GDM1 (cell line): ENCODE measurements at regions not wholly inside any gene's neighbourhood (a gene's known extent, or its start where the extent isn't known, plus 50 kb on each side); places are given as distances from the start of the nearest gene placed in this dataset.

ENCODE experiments used
- DNase-seq: peaks from one replicate; lab custom pipeline; 2025; lab: John Stamatoyannopoulos, UW

DNA sequence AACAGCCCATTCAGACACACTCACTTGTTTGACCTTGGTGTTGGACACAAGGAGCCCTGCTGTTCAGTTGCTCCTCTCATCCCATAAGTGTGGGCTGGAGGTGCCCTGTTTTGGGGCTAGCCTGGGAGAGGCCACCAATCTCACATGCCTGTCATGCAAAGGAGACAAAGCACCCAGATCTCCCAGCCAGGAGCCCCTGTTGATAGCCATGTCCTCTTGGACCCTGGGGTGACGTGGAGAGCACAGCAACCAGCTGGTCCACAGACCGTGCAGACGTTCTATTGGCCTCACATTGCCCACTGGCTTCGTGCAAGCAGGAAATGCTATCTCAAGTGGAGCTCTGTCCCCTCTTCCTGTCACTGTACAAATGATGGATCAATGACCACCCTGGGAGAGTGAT, 240.8 kb downstream of the RPS24 start:
- no peak for DNase-seq

DNA sequence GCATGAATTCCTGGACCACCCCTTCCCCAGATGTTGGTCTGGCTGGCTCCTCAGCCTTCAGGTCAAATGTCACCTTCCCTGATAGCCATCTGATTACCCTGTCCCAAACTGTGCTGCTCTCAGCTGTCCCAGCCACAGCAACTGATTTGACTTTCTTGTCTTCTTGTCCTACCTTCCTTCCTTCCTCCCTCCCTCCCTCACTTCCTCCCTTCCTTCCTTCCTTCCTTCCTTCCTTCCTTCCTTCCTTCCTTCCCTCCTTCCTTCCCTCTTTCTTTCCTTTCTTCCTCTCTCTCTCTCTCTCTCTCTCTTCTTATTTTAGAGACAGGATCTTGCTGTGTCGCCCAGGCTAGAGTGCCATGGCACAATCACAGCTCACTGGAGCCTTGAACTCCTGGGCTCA, 242.5 kb downstream of the RPS24 start:
- no peak for DNase-seq

DNA sequence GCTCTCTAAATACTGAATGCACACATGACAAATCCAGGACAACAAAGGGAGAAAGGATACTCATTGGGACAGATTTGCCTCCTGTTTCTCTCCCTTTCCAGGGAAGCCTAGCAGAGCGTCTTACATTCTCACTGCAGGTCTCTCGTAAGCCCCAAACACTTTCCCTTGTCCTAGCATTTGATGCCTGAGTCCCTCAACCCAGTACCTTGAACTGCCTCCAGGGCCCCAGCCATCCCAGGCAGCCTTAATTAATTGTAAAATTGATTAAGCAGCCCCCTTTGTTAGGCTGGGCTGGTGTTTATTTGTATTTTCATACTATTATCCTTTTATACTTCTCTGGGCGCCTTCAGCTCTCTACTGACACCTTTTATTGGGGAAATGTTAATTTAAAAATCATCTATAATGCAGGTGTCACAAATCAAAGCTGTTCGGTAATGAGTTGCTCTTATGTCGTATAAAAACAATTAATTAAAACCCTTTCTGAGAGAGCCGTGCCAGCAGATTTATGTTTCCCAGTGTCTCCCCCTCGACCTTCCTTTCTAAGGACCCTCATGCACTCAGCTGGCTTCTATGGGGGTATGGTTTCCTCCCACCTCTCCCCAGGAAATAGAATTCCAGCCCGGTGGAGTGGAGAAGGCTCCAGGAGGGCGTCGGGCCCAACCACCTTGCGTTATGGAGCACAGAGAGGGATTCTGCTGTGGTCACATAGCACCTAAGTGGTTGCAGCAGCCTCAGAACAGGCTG, 243.8 kb downstream of the RPS24 start:
- no peak for DNase-seq

DNA sequence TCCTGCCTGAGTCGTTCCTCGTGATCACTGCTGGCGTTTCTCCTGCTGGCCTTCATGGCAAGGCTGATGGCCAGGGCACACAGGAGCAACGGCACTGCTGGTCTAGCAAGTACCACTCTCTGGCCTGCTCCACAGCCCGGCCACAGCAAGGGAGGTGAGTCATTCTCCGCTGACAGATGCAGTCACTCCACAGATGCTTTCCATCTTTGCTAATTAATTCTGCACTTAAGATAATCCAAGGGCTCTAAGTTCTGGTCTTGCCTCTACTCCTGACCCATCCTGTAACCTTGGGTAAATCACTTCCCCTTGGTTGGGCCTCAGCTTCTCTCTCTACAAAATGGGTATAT, 244.4 kb downstream of the RPS24 start:
- no peak for DNase-seq

DNA sequence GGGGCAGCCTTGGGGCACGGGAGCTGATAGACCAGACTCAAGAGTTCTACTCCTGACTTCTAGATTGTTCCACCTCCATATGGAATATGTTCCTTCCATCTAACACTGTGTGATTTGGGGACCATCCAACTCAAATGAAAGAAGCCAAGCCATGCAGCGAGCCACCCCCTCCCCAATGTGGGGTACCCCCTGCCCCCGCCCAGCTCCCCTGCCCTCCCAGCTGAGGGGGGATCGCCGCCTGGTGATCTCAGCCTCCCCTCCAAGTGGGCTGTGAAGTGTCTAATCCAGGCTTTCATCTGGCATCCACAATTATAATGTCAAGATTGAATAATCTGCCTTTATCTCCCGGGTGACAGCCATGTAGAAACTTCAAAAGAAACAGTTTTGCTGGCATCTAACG, 246.1 kb downstream of the RPS24 start:
- no peak for DNase-seq

DNA sequence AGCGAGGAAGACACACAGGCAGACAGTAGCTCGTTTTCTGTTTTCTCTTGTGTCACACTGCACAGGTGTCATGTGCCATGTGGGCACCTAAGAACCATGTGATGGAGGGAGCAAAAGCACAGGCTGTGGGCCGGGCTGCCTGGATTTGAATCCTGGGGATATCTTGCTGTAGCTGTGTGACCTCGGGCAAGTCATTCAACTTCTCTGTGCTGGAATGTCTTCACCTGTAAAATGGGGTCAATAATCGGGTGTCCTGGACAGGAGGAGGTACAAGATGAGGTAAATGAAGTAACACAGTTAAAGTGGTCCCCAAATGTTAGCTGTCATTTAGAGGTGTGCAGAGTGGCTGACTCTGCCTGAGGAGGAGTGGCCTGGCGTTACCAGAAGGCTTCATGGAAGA, 246.9 kb downstream of the RPS24 start:
- no peak for DNase-seq

DNA sequence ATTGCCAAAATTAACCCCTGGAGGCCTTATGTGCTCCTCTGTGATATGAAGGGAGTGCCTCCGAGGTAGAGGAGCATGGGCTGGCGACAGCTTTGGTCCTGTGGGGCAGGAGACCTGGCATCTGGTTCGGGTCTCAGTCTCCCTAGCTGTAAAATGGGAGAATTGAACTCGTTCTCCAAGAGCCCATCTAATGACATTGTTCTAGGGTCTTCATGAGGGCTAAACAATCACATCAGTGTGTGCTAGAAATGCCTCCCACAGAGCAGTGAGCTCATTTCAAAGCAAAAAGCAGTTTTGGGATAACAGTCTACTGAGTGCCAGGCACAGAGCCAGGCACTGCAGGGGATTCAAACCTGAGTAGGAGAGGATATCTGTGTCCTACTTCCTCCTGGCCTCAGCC, 248.0 kb downstream of the RPS24 start:
- DNase-seq, result no peak

DNA sequence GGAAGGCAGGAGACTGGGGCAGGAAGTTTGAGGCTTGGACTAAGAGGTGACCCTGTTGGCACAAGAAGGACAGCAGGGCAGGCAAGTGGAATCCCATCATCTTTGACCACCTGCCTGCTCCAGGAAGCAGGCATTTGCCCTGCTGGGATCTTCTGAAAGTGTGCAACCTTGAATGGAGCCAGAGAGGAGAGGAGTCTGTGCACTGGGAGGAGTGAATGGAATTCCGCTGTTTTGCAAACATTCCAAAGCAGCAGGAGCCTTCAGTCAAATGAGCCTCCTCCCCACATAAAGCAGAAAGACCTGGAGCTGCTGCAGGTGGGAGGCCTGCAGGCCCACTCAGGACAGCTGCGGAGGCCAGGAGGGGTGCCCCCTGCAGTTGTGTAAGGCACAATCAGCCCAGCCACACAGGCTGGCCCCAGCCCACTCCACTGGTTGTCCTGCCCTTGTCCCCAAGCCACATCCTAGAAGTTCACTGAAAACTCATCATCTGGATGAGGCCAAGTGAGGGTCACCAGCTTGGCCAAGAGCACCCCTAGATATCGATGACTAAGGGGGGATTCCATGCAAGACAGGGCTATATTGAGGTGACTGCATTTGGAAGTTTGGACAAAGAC, 249.5 kb downstream of the RPS24 start:
- DNase-seq, result no peak

DNA sequence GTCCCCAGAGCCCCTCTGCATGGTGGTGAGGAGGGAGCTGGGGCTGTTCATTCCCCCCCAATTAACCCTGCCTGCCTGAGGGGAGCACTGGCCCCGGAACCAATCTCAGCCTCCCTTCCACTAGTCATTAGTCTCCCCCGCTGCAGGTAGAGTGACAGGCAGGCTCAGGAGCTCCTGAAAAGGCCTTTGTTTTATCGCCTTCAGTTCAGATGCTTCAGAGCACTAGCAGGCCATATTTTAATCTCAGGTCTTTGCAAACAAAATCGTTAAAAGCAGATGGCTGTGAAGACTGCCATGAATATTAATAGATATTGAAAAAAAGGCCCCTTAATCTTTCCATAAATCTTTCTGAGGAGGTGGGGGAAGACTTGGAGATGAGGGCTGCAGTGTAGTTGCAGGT, 250.7 kb downstream of the RPS24 start:
- DNase-seq, result no peak

DNA sequence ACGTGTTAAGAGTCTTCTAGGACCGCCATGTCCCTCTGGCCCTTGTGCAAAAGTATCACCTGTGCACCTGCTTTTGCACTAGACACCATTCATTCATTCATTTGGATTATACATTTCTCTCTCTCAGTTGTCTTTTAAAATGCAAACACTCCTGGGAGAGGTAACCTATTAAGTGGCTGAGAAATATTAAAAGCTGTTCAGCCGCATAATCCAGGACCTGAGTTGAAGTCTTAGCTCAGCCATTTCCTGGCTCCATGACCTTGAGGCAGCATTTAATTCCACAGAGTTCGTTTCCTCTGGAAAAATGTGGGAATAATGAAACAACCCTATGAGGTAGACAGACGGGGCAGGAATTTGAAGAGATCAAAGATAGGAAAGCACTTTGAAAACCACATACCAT, 251.6 kb downstream of the RPS24 start:
- no peak for DNase-seq

DNA sequence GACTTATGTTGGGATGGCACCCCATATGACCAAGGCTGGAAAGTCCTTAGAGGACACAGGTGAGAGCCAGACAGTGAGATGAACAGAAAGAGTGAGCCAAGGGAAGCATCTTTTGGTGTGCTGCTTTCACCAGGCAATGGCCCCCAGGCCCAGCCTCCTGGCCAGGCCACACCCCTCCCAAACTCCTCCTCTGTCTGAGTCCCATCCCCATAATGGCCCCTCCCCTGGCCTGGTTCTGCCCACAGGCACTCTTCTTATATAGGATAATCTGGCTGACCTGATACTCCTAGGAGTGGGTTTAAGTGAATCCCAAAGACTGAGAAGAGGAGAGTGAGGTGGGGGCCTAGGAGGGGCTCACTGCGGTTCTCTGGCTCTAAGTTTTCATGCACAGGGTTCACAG, 252.5 kb downstream of the RPS24 start:
- DNase-seq, result no peak

DNA sequence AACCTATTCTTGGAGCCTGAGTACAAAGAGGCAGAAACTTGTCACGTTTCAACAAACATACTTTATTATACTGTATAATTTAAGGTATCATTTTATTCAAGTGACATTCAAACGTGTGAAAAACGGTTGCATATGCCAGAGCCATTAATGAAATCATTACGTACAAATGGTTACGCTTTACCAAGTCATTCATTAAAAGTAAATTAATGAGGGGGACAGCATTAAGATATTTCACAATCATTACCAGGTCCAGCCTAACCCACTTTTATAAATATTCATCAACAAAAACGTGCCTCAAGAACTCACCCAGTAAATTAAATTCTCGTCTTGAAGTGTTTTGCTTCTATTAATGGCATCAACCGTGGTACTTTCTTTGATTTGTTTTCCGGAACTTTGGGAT, 253.0 kb downstream of the RPS24 start:
- no peak for DNase-seq

DNA sequence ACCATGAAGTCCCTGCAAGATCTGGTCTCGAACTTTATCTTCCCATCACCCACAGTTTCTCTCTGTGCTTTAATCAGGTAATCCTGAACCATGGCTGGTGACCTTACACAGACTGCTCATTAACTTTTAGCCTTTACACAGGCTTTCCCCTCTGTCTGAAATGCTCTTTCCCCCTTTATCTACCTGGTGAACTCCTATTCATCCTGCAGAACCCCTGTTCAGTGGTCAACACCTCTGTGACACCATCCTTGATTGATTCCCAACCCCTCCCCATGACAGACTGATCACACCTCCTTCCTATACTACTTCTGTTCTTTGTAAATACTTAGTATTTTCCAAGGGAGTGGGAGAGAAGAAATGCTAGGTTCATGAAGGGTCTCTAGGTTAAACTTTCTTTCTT, 254.0 kb downstream of the RPS24 start:
- DNase-seq, result no peak

DNA sequence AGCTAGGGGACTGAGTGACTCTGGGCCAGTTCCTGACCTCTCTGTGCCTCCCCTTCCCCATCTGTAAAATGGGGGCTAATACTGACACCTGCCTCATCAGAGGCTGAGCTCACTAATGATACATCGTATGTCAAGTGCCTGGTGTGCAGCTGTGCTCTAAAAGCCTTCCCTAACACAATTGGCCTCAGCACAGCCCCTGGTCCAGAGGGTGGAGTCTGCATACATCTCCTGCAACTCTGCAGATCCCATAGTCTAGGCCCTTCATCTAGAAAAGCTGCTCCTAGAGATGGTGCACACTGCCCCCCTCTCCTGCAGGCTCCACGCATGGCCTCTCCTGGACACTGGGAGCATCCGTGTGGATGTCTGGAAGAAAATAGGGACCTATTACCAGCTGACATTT, 255.0 kb downstream of the RPS24 start:
- DNase-seq, result no peak

DNA sequence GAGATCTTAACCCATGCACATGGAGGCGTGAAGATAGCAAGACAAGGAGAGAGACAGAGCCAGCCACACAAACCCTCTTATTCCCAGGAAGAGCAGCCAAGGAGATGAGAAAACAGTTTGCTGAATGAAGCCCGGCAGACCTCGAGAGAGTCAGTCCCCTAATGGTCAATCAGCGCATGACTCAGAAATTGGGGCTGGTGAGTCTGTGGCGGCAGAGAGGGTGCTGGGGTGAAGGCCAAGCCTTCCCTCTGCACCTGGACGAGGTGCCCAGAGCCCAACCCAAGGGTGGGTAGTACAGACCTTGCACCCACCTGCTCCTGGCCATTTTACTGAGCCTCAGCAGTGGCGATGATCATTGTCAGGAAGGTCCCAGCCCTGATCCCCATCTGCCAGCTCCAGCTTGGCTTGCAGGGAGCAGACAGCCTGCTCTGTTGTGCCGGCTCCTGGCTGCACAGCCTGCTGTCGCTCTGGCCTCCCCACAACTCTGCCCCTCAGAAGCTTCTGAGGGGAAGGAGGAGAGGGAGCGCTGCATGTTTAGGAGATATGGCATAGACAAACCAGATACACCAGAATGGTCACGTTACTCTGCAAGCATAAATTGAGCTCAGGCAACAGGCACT, 256.6 kb downstream of the RPS24 start:
- DNase-seq, result no peak

DNA sequence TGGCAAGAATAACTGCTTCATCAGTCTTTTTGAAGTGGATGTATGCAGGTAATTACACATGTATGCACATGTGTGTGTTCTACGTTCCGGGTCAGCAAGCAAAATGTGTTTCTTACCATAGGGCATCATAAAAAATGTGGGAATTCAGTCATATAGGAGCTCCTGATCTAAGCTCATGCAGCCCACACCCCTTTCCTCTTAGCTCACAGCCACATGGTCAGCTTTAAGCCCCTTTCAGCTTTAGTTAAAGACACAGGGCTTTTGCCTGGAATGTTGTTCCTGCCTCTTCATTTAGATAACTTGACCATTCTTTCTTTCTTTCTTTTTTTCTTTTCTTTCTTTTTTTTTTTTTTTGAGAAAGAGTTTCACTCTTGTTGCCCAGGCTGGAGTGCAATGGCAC, 258.1 kb downstream of the RPS24 start:
- DNase-seq, result no peak

DNA sequence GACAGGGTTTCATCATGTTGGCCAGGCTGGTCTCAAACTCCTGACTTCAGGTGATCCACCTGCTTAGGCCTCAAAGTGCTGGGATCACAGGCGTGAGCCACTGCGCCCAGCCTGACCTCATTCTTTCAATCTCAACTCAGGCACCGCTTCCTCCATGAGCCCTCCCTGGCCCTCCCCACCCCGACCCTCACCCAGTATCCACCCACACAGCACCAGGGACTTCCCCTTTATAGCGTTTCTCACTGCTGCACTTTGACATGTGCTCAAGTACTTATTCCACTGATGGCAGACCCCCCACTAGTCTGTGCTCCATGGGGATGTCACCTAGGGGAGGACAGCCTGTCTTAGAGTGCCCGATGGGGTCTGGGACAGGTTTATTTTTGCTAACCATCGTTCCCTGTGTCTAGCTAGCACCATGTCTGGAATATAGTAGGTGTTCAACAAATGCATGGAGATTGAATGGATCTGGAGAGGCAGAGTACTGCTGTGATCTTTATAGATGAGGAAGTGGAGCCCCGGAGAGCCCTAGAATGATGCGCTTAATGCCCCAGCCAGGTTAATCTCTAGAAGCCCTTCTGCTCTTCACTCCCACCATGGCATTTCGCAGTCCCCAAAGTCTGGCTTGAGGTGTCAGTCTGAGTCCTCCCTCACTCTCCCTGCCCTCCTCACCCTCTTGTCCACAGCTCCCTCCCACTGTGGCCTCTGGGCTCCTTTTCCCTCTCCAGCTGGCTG, 258.8 kb downstream of the RPS24 start:
- peak; percentile 30 for DNase-seq

DNA sequence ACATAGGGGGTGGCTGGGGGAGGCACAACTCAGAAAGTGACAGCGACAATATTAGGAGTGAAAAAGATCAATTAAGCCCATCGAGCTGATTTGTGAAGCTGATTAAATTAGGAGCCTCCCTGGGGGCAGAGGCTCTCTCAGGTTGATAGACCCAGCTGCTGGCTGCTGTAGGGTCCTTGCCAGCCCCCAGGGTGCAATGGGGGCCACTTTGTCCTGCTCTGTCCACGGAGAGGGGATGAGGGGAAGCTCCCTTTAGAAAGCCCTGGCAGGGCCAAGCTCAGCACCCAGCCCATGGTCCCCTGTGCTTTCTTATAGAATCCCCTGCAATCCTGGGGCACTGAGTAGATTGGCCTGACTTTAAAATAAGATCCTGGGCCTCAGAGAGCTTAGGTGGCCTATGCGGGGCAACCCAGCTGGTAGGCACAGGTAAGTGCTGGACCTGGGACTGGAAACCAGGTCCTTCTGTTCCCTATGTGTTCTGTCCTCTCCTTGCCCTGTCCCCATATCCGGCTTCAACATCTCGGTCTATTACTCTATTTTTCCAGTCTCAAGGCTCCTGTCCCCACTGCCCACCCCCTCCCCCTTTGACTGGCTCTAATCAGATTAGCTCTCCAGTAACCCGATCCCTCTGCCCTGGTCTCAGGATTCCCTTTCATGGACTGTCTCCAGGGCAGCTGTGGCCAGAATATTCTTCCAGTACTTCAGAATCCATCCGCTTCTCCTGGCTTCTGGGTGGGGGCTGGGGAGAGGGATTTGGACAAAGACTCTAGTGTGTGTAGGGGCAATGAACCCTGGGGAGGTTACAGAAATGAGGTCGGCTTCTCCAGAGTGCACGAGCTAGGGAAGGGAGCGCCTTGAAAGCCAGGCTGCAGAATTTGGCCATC, 259.6 kb downstream of the RPS24 start:
- DNase-seq, result no peak

DNA sequence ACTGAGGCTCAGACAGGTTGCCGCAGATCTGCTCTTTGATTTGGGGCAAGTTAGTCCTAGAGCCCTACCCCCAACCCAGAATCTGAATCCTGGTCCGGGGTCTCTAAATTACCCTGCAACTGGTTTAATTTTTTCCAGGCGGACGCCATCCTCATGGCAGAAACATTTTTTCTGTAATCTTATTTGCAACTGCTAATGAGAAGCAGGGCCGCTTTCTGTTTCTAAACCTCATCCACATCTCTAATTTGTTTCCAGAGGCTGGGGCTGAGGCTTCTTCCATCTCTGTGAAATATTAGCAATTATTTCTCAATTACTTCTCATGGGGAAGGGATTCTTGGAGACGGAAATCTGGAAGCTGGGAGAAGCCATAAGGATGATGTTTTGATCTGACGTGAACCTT, 261.6 kb downstream of the RPS24 start:
- no peak for DNase-seq

DNA sequence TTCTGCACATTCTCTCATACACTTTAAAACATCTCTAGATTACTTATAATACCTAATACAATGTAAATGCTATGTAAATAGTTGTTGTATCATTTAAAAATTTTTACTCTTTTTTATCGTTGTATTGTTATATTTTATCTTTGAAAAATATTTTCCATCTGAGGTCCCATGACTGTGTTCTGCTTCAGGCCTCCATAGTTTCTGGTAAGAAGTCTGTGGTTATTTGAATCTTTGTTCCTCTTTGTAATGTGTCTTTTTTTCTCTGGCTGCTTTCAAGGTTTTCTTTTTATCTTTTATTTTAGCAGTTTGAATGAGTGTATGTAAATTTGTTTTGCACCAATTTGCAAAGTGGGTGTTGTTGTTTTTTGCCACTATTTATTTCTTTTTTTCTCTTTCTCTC, 263.1 kb downstream of the RPS24 start:
- no peak for DNase-seq

DNA sequence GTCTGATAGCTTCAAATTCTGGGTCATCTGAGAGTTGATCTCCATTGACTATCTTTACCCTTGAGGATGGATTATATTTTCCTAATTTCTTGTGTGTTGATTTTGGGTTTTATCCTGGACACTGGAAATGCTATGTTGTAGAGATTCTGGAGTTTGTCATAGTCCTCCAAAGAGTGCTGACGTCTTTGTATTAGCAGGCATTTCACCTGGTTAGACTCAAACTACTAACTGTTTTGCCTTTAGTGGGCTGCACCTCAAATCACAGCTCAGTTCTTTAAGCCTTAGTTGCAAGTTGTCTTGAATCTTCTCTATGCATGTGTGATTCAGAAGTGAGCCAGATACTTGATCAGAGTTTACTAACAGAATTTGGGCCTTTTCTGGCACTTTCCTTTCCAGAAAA, 264.3 kb downstream of the RPS24 start:
- no peak for DNase-seq

DNA sequence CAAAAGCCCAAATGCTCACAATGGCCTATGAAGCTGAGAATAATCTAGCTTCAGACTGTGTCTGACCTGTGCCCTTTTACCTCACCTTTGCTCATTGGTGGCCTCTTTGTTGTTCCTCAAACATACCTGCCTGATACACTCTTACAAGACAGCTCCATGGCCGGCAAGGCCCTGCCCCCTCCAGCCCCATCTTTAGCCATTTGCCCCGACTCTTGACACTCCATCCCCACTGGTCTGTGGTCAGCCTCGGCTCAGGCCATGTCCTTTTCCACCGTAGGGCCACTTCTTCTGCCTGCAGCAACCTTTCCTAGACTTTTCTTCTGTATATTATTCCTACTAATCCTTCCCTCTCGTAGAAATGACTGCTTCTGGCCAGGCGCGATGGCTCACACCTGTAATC, 265.2 kb downstream of the RPS24 start:
- no peak for DNase-seq
